ENCODE measurements at regions not wholly inside any gene's neighbourhood (a gene's known extent, or its start where the extent isn't known, plus 50 kb on each side); places are given as distances from the start of the nearest gene placed in this dataset.

DNA sequence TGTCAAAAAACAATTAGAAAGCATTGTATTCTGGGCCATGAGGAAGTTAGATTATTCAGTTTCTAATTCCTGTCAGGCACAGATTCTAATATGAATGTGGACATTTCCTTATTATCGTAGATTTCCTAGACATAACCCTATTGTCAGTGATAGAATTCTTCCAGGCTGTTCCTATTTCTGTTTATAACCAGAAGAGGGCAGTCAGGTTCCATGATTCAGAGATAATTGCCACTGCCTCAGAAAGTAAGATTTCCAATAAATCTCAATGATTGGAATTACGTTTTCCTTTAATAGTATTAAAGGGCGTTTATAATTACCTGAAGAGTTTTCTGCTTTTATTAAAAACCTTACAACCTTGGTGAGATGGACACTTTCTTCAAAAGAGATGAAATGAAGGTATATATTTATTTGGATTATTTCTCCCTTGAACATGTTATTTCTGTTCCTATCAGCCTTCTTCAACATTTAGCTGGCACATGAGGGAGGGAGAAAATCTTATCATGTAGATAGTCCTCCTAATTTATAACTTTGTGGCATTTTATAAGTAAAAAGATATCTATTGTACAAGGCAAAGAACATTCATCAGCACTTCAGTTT lies 439.2 kb downstream of the MCTP2 start:
- Histone ChIP-seq H3K4me3 (ENCODE audit: low read depth, low read length) (no peak overlapping the region), H3K27me3 (ENCODE audit: control insufficient read depth, insufficient read depth, low read length) (no peaks in the 10 kb centered on the region), H3K36me3 (ENCODE audit: control insufficient read depth, insufficient read depth, low read length) (no peaks in the 10 kb centered on the region)
- peak; percentile 46 for TF ChIP-seq CTCF (IDR thresholded peaks at IDR 0.05; ENCODE audit: insufficient read depth, low read length, severe bottlenecking)
- no peak for FAIRE-seq
- peak; percentile 49 for DNase-seq (ENCODE audit: low read depth)

- Histone ChIP-seq H3K27me3 (ENCODE audit: control insufficient read depth, insufficient read depth, low read length) (no peaks in the 10 kb centered on the region), H3K36me3 (ENCODE audit: control insufficient read depth, insufficient read depth, low read length) (no peaks in the 10 kb centered on the region), H3K4me3 (ENCODE audit: low read depth, low read length) (no peak overlapping the region)
- DNase-seq (ENCODE audit: low read depth) = no peak
- TF ChIP-seq CTCF (IDR thresholded peaks at IDR 0.05; ENCODE audit: insufficient read depth, low read length, severe bottlenecking) = no peak
- FAIRE-seq = no peak
Observed at GRCh38 chr15:94671858-94672532, 440.6 kb downstream of the MCTP2 start.

- no peaks in the 10 kb centered on the region for H3K36me3 ChIP-seq (ENCODE audit: control insufficient read depth, insufficient read depth, low read length)
- no peak for DNase-seq (ENCODE audit: low read depth)
- peak; percentile 62 for FAIRE-seq
- TF ChIP-seq CTCF (IDR thresholded peaks at IDR 0.05; ENCODE audit: insufficient read depth, low read length, severe bottlenecking) = no peak
- H3K27me3 ChIP-seq (ENCODE audit: control insufficient read depth, insufficient read depth, low read length) = no peaks in the 10 kb centered on the region
- no peak overlapping the region for H3K4me3 ChIP-seq (ENCODE audit: low read depth, low read length)
Observed at GRCh38 chr15:94673801-94674200, 442.4 kb downstream of the MCTP2 start.

DNA sequence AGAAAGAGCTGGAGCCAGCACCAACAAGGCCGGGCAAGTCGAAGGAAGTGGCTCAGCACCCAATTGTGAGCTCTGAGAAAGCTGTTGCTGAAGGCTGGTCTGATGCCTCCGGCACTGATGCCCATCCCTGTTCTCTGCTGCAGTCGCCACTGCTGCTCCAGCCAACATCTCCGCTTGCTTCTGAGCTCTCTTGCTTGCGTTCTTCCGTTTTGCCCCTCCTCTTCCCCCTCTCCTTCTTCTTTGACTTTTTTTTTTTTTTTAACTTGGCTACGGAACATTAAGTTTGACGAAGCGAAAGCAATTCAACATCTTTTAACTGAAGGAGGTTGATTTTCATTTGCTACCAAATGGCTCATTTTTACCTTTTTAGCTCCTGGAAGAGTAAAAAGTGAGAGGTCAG lies 442.9 kb downstream of the MCTP2 start:
- DNase-seq (ENCODE audit: low read depth) (peak; percentile 87), FAIRE-seq (peak; percentile 79)
- peak; percentile 1 for TF ChIP-seq CTCF (IDR thresholded peaks at IDR 0.05; ENCODE audit: insufficient read depth, low read length, severe bottlenecking)
- H3K36me3 ChIP-seq (ENCODE audit: control insufficient read depth, insufficient read depth, low read length) = no peaks in the 10 kb centered on the region
- peak overlapping the region; percentile 2 for H3K4me3 ChIP-seq (ENCODE audit: low read depth, low read length)
- no peaks in the 10 kb centered on the region for H3K27me3 ChIP-seq (ENCODE audit: control insufficient read depth, insufficient read depth, low read length)

GRCh38 chr15:94677202-94677790 lies 445.9 kb downstream of the MCTP2 start:
- TF ChIP-seq CTCF (IDR thresholded peaks at IDR 0.05; ENCODE audit: insufficient read depth, low read length, severe bottlenecking) = no peak
- DNase-seq (ENCODE audit: low read depth) = peak; percentile 97
- no peak overlapping the region for H3K4me3 ChIP-seq (ENCODE audit: low read depth, low read length)
- H3K36me3 ChIP-seq (ENCODE audit: control insufficient read depth, insufficient read depth, low read length) = no peaks in the 10 kb centered on the region
- peak; percentile 92 for FAIRE-seq
- no peaks in the 10 kb centered on the region for H3K27me3 ChIP-seq (ENCODE audit: control insufficient read depth, insufficient read depth, low read length)
